HFF-Myc (cell line): ENCODE measurements at regions not wholly inside any gene's neighbourhood (a gene's known extent, or its start where the extent isn't known, plus 50 kb on each side); places are given as distances from the start of the nearest gene placed in this dataset.
"Not testable (repeated sequence)": the region's sequence is repeated elsewhere in the genome, so short reads cannot be mapped to it uniquely, and the experiment has no call there.

Experiments
- DNase-seq: peaks from one replicate; pipeline ENCODE4 v3.0.0-alpha.2; 2011; ENCODE audit warnings: low read depth; ENCODE audit errors: extremely low read depth
- H3K4me3 ChIP-seq: replicated peaks from 2 replicates; pipeline ENCODE4 v1.5.1; 2011; ENCODE audit warnings: low read depth, mild to moderate bottlenecking, control low read depth, low read length
- TF ChIP-seq, protein P1 (sequence below): IDR thresholded peaks from 2 replicates; pipeline ENCODE4 v1.5.1; 2012; ENCODE audit warnings: mild to moderate bottlenecking, low read depth, low read length, control low read depth; ENCODE audit errors: missing control alignments

DNA sequence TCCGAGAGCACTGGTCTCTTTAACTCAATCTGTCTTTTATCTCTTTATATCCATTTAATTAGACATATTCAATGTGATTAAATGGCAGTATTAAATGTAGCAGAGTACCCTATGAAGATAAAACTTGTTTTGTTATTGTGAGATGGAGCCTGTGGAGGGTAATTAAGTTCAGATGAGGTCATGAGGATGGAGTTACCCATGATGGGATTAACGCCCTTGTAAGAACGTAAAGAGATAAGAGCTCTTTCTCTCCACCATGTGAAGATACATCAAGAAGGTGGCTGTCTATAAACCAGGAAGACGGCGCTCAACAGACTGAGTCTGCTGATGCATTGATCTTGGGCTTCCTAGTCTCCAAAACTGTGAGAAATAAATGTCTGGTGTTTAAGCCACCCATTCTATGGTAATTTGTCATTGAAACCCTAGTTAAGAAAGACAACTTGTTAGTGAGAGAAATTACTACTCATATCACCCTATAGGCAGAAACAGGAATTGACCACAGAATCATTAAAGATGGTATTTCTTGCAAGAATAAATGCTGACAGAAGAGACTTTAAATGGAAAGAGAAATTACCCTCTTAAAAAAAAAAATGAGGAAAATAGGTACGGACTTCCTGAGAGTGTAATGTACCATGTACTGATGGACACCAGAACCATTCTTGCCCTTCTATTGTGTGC, 738.7 kb upstream of the CHAC2 start:
- H3K4me3 ChIP-seq = no peak overlapping the region
- DNase-seq = no peak
- TF ChIP-seq, protein P1, sequence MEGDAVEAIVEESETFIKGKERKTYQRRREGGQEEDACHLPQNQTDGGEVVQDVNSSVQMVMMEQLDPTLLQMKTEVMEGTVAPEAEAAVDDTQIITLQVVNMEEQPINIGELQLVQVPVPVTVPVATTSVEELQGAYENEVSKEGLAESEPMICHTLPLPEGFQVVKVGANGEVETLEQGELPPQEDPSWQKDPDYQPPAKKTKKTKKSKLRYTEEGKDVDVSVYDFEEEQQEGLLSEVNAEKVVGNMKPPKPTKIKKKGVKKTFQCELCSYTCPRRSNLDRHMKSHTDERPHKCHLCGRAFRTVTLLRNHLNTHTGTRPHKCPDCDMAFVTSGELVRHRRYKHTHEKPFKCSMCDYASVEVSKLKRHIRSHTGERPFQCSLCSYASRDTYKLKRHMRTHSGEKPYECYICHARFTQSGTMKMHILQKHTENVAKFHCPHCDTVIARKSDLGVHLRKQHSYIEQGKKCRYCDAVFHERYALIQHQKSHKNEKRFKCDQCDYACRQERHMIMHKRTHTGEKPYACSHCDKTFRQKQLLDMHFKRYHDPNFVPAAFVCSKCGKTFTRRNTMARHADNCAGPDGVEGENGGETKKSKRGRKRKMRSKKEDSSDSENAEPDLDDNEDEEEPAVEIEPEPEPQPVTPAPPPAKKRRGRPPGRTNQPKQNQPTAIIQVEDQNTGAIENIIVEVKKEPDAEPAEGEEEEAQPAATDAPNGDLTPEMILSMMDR = no peak

DNA sequence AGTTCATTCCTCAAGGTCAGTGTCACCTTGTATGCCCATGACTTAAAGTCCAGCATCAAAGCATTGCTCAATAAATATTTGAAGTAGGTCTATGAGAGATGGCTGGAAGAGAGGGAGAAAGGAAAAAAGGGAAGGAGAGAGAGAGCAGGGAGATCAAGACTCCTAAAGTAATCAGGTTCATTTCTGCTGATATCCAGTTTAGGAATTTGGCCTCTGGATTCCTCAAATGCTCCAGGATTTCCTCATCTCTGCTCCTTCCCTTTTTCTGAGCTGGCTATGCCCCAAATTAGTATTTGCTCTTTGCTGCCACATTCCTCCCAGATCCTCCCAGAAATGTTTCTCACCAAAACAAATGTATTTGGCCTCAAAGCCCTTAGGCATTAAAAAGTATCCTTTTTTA, 739.4 kb upstream of the CHAC2 start:
- DNase-seq = no peak
- no peak overlapping the region for H3K4me3 ChIP-seq
- TF ChIP-seq, protein P1 = no peak

DNA sequence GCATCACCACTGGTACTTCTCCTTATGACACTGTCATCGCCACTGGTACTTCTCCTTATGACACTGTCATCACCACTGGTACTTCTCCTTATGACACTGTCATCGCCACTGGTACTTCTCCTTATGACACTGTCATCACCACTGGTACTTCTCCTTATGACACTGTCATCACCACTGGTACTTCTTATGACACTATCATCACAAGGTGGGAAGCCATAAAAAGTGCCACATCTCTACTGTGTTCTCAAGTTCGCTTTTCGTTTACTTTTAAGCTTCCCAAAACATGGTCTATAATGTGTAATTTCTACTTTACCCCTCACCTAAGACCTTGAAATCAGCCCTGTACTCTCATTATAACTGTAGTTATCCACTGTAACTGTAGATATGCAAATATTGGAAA, 745.4 kb upstream of the CHAC2 start:
- not testable (repeated sequence) for H3K4me3 ChIP-seq, DNase-seq

DNA sequence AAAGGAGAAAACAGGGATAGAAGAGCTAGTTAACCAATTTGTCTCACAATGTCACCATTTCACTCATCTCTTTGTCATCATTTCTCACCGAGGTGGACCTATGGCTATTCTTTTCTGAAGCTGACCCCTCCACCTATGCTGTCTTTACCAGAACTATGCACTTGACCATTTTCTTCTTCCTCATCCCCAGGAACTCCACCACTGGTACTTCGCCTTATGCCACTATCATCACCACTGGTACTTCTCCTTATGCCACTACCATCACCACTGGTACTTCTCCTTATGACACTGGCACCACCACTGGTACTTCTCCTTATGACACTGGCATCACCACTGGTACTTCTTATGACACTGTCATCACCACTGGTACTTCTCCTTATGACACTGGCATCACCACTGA, 745.8 kb upstream of the CHAC2 start:
- no peak overlapping the region for H3K4me3 ChIP-seq
- TF ChIP-seq, protein P1 = no peak
- DNase-seq = no peak

DNA sequence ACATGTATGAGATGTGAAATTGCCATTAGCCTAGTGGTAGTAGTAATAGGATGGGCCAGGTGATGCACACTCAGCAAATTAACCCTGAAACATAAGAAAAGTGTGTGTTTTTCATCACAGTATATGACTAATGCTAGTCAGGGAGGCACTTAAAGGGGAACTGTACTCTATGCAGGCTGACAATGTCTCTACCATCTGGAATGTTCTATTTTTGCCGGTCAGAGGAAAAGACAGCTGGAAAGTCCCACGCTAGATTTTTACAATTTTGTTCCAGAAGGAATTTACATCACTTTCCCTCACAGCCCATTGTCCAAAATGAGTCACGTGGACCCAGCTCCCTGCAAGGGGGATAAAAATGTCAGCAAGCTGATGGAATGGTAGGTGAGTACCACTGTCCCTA, 746.3 kb upstream of the CHAC2 start:
- H3K4me3 ChIP-seq = no peak overlapping the region
- DNase-seq = peak; percentile 2
- TF ChIP-seq, protein P1 = no peak

DNA sequence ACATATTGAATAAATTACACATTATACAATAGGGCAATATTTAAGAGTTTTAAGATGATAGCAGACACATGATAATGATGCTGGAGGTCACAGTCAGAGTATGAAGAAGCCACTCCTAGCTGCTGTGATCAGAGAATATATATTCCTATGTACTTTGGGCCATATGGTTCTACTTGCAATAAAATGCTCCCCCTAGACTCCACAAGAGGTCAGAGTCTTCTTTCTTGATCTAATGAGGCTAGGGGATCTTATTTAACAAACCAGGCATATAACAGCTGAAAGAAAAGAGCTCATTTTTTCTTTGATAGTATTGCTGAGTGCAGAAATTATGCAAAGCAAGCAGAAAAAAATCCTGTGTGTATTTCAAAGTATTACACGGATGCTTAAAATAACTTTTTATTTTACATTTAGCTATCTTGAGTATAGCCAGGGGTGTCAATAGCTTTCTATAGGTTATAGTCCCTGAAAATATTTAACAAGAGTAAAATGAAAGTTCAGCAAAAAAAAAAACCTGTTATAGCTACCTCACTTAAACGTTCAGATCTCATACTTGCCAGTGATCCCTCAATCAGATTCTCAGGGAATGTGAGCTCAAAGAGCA, 748.7 kb upstream of the CHAC2 start:
- TF ChIP-seq, protein P1 = peak; percentile 13
- no peak for DNase-seq
- no peak overlapping the region for H3K4me3 ChIP-seq

DNA sequence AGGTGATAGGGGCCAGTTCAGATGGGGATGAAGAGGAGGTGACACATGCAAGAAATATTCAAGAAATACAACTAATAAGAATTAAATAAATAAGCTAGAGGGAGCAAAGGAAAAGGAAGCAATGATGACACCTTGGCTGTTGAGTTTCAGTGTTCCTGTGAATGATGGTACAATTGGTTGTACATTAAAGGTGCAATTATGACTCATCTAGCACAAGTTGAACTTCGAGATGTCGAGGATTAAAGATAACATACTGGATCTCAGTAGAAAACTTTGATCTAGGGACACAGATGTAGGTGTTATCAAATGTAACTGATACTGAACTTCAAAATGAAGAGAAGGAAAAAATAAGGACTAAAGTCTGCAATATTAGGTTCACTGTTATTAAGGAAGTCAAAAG, 760.6 kb upstream of the CHAC2 start:
- H3K4me3 ChIP-seq = no peak overlapping the region
- no peak for DNase-seq
- TF ChIP-seq, protein P1 = no peak
